Lower leg skin (tissue), 4 donors: ENCODE measurements at regions not wholly inside any gene's neighbourhood (a gene's known extent, or its start where the extent isn't known, plus 50 kb on each side); places are given as distances from the start of the nearest gene placed in this dataset.

Source experiments
- DNase-seq, 2 donors: peaks; one replicate each; pipeline ENCODE4 v3.0.0-alpha.2; 2019; ENCODE audit warnings: low spot score in 2 of 2
- H3K4me3 ChIP-seq: fragments of 200-600 bp; sonication (generic); 2 replicates; pipeline ENCODE4 v1.5.1; 2017; ENCODE audit warnings: mild to moderate bottlenecking, low read depth; ENCODE audit not compliant: poor library complexity, severe bottlenecking
- POLR2A ChIP-seq, 2 donors: fragments of 450-650 bp; IDR thresholded peaks; one replicate each; pipeline ENCODE4 v1.6.1; 2016 to 2017; ENCODE audit warnings: antibody characterized with exemption in 2 of 2, mild to moderate bottlenecking in 1 of 2, moderate library complexity in 1 of 2
- WGBS, 2 donors: methylation state at CpG; one replicate each; pipeline ENCODE4 v1.1.5; 2018; 5-methylcytosine and 5-hydroxymethylcytosine counted together
- intact Hi-C: fragments of 100-400 bp; cut with DNase I; formaldehyde crosslinking; loops from one replicate; pipeline ENCODE4 v1.15.0; 2023; ENCODE audit warnings: low total_unique reads
- TF ChIP-seq, protein P1 (sequence below), 3 donors: fragments of 450-650 bp; IDR thresholded peaks; one replicate each; pipeline ENCODE4 v1.5.1; 2016; ENCODE audit warnings: antibody characterized with exemption in 3 of 3, mild to moderate bottlenecking in 3 of 3, moderate library complexity in 2 of 3

DNA sequence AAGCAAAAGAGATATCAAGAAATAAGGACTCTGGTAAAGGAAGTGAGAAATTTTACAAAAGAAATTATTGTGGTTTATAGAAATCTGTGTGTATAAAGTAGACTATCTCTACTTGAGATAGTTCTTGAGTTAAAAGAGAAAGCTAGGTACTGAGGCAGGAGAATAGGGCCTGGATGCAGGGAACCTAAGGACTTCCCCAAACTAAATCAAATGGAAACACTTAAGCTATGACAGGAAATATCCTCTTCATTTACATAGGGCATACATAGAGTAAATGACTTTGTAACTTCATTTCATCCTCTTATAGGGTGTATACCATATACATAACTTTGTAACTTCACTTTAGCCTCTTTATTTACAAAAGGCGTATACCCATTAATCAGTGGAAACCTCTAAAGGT lies 219.2 kb upstream of the RGPD4 start:
- intact Hi-C loops, result no loop called here
- TF ChIP-seq, protein P1, sequence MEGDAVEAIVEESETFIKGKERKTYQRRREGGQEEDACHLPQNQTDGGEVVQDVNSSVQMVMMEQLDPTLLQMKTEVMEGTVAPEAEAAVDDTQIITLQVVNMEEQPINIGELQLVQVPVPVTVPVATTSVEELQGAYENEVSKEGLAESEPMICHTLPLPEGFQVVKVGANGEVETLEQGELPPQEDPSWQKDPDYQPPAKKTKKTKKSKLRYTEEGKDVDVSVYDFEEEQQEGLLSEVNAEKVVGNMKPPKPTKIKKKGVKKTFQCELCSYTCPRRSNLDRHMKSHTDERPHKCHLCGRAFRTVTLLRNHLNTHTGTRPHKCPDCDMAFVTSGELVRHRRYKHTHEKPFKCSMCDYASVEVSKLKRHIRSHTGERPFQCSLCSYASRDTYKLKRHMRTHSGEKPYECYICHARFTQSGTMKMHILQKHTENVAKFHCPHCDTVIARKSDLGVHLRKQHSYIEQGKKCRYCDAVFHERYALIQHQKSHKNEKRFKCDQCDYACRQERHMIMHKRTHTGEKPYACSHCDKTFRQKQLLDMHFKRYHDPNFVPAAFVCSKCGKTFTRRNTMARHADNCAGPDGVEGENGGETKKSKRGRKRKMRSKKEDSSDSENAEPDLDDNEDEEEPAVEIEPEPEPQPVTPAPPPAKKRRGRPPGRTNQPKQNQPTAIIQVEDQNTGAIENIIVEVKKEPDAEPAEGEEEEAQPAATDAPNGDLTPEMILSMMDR (IDR thresholded peaks at IDR 0.05), result no peak
- no peak for TF ChIP-seq POLR2A (IDR thresholded peaks at IDR 0.05)
- no peak for DNase-seq
- H3K4me3 ChIP-seq, result no peak overlapping the region
- WGBS, 2 donors, result 90 to 100% methylated on average over 1 of the region's 1 CpG

DNA sequence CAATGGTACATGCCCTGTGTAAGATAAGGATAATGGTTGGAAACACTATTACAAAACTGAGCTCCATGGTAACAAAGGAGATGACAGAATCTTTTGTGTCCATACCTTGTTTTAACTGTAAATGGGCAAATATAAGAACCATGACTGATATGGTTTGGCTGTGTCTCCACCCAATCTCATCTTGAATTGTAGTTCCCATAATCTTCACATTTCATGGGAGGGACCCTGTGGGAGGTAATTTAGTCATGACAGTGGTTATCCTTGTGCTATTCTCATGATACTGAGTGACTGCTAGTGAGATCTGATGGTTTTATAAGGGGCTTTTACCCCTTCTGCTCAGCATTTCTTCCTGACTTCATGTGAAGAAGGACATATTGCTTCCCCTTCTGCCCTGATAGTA lies 211.7 kb upstream of the RGPD4 start:
- no peak for TF ChIP-seq POLR2A (IDR thresholded peaks at IDR 0.05)
- H3K4me3 ChIP-seq, result no peak overlapping the region

DNA sequence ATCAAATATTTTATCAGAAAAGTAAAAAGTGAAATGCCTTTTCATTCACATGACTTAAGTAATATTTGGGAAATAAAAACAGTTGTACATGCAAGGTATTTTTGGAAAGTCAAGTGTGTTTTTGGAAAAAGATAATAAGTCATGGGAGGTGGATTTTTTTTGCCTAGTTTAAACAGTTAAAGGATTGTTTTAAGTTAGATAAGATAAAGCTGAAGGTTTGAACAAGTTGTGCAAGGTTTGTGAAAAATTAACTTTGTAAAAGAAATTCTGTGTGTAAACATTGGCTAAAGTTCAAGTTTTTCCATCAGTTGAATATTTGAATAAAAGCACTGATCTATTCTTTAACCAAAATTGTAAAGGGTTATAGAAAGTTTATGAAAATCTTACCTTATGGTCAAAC lies 207.9 kb upstream of the RGPD4 start:
- TF ChIP-seq, protein P1 (IDR thresholded peaks at IDR 0.05), result no peak
- no peak for TF ChIP-seq POLR2A (IDR thresholded peaks at IDR 0.05)

More for the DNA sequence above, 211.7 kb upstream of the RGPD4 start:
- no peak for DNase-seq
- intact Hi-C loops, result no loop called here

DNA sequence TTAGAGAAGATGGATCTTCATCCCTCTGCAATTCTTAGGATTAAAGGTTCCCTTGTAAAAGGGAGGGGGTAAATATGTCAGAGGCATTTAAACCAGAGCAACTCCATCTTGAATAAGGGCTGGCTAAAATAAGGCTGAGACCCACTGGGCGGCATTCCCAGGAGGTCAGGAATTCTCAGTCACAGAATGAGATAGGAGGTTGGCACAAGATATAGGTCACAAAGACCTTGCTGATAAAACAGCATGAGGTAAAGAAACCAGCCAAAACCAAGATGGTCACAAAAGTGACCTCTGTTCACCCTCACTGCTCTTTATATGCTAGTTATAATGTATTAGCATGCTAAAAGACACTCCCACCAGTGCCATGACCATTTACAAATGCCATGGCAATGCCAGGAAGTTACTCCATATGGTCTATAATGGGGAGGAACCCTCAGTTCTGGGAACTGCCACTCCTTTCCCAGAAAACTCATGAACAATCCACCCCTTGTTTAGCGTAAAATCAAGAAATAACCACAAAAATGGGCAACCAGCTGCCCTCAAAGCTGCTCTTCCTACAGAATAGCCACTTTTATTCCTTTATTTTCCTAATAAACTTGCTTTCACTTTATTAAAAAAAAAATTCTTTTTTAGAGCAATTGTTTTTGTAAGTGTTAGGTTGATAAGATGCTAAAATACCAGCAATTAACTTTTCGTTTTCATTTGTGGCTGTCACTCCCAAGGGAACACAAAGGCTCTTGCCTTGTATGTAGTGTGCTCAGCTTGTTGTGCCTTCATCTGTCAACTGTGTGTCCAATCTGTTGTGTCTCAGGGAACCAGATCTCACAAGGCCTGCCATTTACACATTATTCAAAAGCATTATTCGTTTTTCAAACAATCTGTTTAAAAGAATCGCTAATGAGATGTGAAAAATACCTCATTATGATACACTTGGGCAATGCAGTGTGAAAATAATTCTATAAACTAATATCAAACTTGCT lies 205.2 kb upstream of the RGPD4 start:
- H3K4me3 ChIP-seq, result no peak overlapping the region
- intact Hi-C loops, result no loop called here
- TF ChIP-seq POLR2A (IDR thresholded peaks at IDR 0.05), result no peak
- TF ChIP-seq, protein P1 (IDR thresholded peaks at IDR 0.05), result no peak
- 79 to 87% methylated on average over 5 of the region's 5 CpGs for WGBS, 2 donors
- DNase-seq, result no peak

More for the DNA sequence above, 207.9 kb upstream of the RGPD4 start:
- H3K4me3 ChIP-seq, result no peak overlapping the region
- no peak for DNase-seq
- intact Hi-C loops, result no loop called here

DNA sequence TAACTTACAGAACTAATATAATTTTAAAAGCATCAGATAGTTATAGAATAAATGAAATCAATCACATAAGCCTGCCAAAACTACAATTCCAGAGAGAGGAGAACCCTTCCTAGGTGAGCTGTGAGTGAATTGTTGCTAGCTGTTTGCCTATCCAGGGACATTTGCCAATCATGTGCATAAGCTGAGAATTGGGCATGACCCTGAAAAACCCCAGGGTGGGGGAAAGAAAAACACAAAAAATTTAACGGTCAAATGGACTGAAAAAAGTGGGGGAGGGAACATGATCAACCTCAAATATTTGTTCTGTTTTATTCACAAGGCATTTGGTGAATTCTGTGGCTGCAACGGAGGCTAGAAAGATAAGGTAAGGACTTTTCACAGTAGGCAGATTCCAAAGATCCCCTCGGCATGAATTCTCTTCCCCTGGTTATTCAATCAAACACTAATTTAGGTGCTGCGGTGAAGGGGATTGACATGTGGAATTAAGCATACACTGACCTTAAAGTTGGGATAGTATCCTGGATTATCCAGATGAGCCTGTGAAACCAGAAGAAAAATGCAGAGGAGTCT lies 203.9 kb upstream of the RGPD4 start:
- 87 to 89% methylated on average over 4 of the region's 4 CpGs for WGBS, 2 donors
- intact Hi-C loops, result no loop called here
- no peak overlapping the region for H3K4me3 ChIP-seq
- TF ChIP-seq, protein P1 (IDR thresholded peaks at IDR 0.05), result no peak
- TF ChIP-seq POLR2A (IDR thresholded peaks at IDR 0.05), result no peak
- no peak for DNase-seq

DNA sequence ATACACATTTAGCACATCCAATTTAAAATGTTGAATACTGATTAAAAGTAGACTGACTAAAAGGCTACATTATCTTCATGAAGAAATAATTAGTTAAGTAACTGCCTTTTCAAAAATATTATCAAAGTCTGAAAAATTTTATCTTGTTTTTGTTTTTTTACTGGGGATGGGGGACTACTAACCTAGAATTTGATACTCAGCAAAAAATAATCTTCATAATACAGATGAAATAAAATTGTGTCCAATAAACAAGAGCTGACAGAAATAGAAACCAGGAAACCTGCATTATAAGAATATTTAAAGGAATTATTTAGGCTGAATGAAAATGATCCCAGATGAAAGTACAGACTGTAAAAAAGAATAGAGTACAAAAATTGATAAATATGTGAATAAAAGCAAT lies 200.7 kb upstream of the RGPD4 start:
- no peak for DNase-seq
- no peak overlapping the region for H3K4me3 ChIP-seq
- intact Hi-C loops, result loop anchor here (5.0 kb wide), 1 partner anchor 989 kb away; no protein-coding TSS in a partner anchor
- no peak for TF ChIP-seq POLR2A (IDR thresholded peaks at IDR 0.05)
- TF ChIP-seq, protein P1 (IDR thresholded peaks at IDR 0.05), result no peak
